ENCODE measurements at regions not wholly inside any gene's neighbourhood (a gene's known extent, or its start where the extent isn't known, plus 50 kb on each side); places are given as distances from the start of the nearest gene placed in this dataset.

- DNase-seq: no peak
Measured at GRCh38 chr6:41404182-41404845, 68.9 kb downstream of the NCR2 start.

GRCh38 chr6:41405941-41406727, 70.7 kb downstream of the NCR2 start:
- DNase-seq: no peak

GRCh38 chr6:41406728-41407489, 71.5 kb downstream of the NCR2 start:
- DNase-seq: no peak

GRCh38 chr6:41408576-41408975, 73.2 kb downstream of the NCR2 start:
- no peak for DNase-seq

- DNase-seq: no peak
Measured at GRCh38 chr6:41408982-41409381, 73.6 kb downstream of the NCR2 start.

GRCh38 chr6:41409489-41409888, 74.1 kb downstream of the NCR2 start:
- no peak for DNase-seq

GRCh38 chr6:41411961-41412360, 76.6 kb downstream of the NCR2 start:
- DNase-seq: no peak

- no peak for DNase-seq
Measured at GRCh38 chr6:41413250-41413649, 77.8 kb downstream of the NCR2 start.

GRCh38 chr6:41416501-41416837, 81.1 kb downstream of the NCR2 start:
- no peak for DNase-seq

GRCh38 chr6:41418741-41419140, 83.3 kb downstream of the NCR2 start:
- no peak for DNase-seq

- DNase-seq: no peak
Measured at GRCh38 chr6:41419385-41419784, 84.0 kb downstream of the NCR2 start.

GRCh38 chr6:41420186-41420585, 84.8 kb downstream of the NCR2 start:
- DNase-seq: no peak

GRCh38 chr6:41422161-41422560, 86.8 kb downstream of the NCR2 start:
- DNase-seq: no peak

GRCh38 chr6:41423002-41423401, 87.6 kb downstream of the NCR2 start:
- no peak for DNase-seq

- peak; percentile 41 for DNase-seq
Measured at GRCh38 chr6:41424370-41425058, 89.1 kb downstream of the NCR2 start.

- DNase-seq: no peak
Measured at GRCh38 chr6:41425511-41425910, 90.1 kb downstream of the NCR2 start.

GRCh38 chr6:41426438-41426851, 91.0 kb downstream of the NCR2 start:
- no peak for DNase-seq

- DNase-seq: no peak
Measured at GRCh38 chr6:41426888-41427641, 91.7 kb downstream of the NCR2 start.

GRCh38 chr6:41427642-41428335, 92.4 kb downstream of the NCR2 start:
- DNase-seq: no peak

- DNase-seq: no peak
Measured at GRCh38 chr6:41428336-41428995, 93.1 kb downstream of the NCR2 start.

- peak; percentile 47 for DNase-seq
Measured at GRCh38 chr6:41428996-41429421, 93.6 kb downstream of the NCR2 start.

Data from HCEC 1CT (cell line).